ENCODE measurements at regions not wholly inside any gene's neighbourhood (a gene's known extent, or its start where the extent isn't known, plus 50 kb on each side); places are given as distances from the start of the nearest gene placed in this dataset.
"Not testable (repeated sequence)": the region's sequence is repeated elsewhere in the genome, so short reads cannot be mapped to it uniquely, and the experiment has no call there.

- not testable (repeated sequence) for H3K27me3 ChIP-seq (ENCODE audit: control insufficient read depth in 2 of 2, insufficient read depth in 1 of 2, low read length in 1 of 2)
- peak in 5 of 9 donors; percentile 13 to 44 (median 32) for DNase-seq (ENCODE audit: low read depth in 6 of 9, low spot score in 9 of 9)
Measured at GRCh38 chr22:33122439-33122838, 64.3 kb upstream of the SYN3 start.

GRCh38 chr22:33119044-33119443, 60.9 kb upstream of the SYN3 start:
- 97% methylated on average over 2 of the region's 2 CpGs for WGBS

More at GRCh38 chr22:33122439-33122838, 64.3 kb upstream of the SYN3 start:
- H3K36me3 ChIP-seq (ENCODE audit: control insufficient read depth in 2 of 2, insufficient read depth in 2 of 2, low read length in 1 of 2); H3K27ac ChIP-seq (ENCODE audit: low read depth in 1 of 2, low read length in 1 of 2); H3K9me3 ChIP-seq (ENCODE audit: control insufficient read depth in 2 of 2, insufficient read depth in 1 of 2, low read length in 1 of 2); H3K4me3 ChIP-seq (ENCODE audit: low read length in 2 of 2); H3K4me1 ChIP-seq (ENCODE audit: control insufficient read depth in 2 of 2, insufficient read depth in 2 of 2, low read length in 2 of 2): not testable (repeated sequence)
- WGBS = 95% methylated on average over 5 of the region's 5 CpGs

GRCh38 chr22:33117821-33118220, 59.6 kb upstream of the SYN3 start:
- no peaks in the 10 kb centered on the region for H3K27me3 ChIP-seq (ENCODE audit: control insufficient read depth in 2 of 2, insufficient read depth in 1 of 2, low read length in 1 of 2)
- no peak overlapping the region for H3K4me3 ChIP-seq (ENCODE audit: low read length in 2 of 2)
- H3K36me3 ChIP-seq (ENCODE audit: control insufficient read depth in 2 of 2, insufficient read depth in 2 of 2, low read length in 1 of 2) = no peaks in the 10 kb centered on the region
- DNase-seq (ENCODE audit: low read depth in 6 of 9, low spot score in 9 of 9) = no peak
- no peaks in the 10 kb centered on the region for H3K9me3 ChIP-seq (ENCODE audit: control insufficient read depth in 2 of 2, insufficient read depth in 1 of 2, low read length in 1 of 2)
- no peak overlapping the region for H3K27ac ChIP-seq (ENCODE audit: low read depth in 1 of 2, low read length in 1 of 2)
- no peaks in the 10 kb centered on the region for H3K4me1 ChIP-seq (ENCODE audit: control insufficient read depth in 2 of 2, insufficient read depth in 2 of 2, low read length in 2 of 2)

More at GRCh38 chr22:33119044-33119443, 60.9 kb upstream of the SYN3 start:
- no peak for DNase-seq (ENCODE audit: low read depth in 6 of 9, low spot score in 9 of 9)
- Histone ChIP-seq H3K9me3 (ENCODE audit: control insufficient read depth in 2 of 2, insufficient read depth in 1 of 2, low read length in 1 of 2) (no peaks in the 10 kb centered on the region), H3K4me3 (ENCODE audit: low read length in 2 of 2) (no peak overlapping the region), H3K4me1 (ENCODE audit: control insufficient read depth in 2 of 2, insufficient read depth in 2 of 2, low read length in 2 of 2) (no peaks in the 10 kb centered on the region), H3K27ac (ENCODE audit: low read depth in 1 of 2, low read length in 1 of 2) (no peak overlapping the region), H3K27me3 (ENCODE audit: control insufficient read depth in 2 of 2, insufficient read depth in 1 of 2, low read length in 1 of 2) (no peaks in the 10 kb centered on the region), H3K36me3 (ENCODE audit: control insufficient read depth in 2 of 2, insufficient read depth in 2 of 2, low read length in 1 of 2) (no peaks in the 10 kb centered on the region)

GRCh38 chr22:33116841-33117547, 58.8 kb upstream of the SYN3 start:
- Histone ChIP-seq H3K4me1 (ENCODE audit: control insufficient read depth in 2 of 2, insufficient read depth in 2 of 2, low read length in 2 of 2) (peaks cover 6 to 7% of the 10 kb centered on the region in 2 donors), H3K4me3 (ENCODE audit: low read length in 2 of 2) (no peak overlapping the region), H3K36me3 (ENCODE audit: control insufficient read depth in 2 of 2, insufficient read depth in 2 of 2, low read length in 1 of 2) (no peaks in the 10 kb centered on the region), H3K27me3 (ENCODE audit: control insufficient read depth in 2 of 2, insufficient read depth in 1 of 2, low read length in 1 of 2) (no peaks in the 10 kb centered on the region), H3K9me3 (ENCODE audit: control insufficient read depth in 2 of 2, insufficient read depth in 1 of 2, low read length in 1 of 2) (no peaks in the 10 kb centered on the region), H3K27ac (ENCODE audit: low read depth in 1 of 2, low read length in 1 of 2) (no peak overlapping the region)
- no peak for DNase-seq (ENCODE audit: low read depth in 6 of 9, low spot score in 9 of 9)
- 44% methylated on average over 2 of the region's 2 CpGs for WGBS

GRCh38 chr22:33114565-33114964, 56.4 kb upstream of the SYN3 start:
- Histone ChIP-seq H3K27me3 (ENCODE audit: control insufficient read depth in 2 of 2, insufficient read depth in 1 of 2, low read length in 1 of 2) (no peaks in the 10 kb centered on the region), H3K36me3 (ENCODE audit: control insufficient read depth in 2 of 2, insufficient read depth in 2 of 2, low read length in 1 of 2) (no peaks in the 10 kb centered on the region), H3K4me3 (ENCODE audit: low read length in 2 of 2) (no peak overlapping the region), H3K9me3 (ENCODE audit: control insufficient read depth in 2 of 2, insufficient read depth in 1 of 2, low read length in 1 of 2) (no peaks in the 10 kb centered on the region), H3K27ac (ENCODE audit: low read depth in 1 of 2, low read length in 1 of 2) (no peak overlapping the region), H3K4me1 (ENCODE audit: control insufficient read depth in 2 of 2, insufficient read depth in 2 of 2, low read length in 2 of 2) (peaks cover 10 to 13% of the 10 kb centered on the region in 2 donors)
- DNase-seq (ENCODE audit: low read depth in 6 of 9, low spot score in 9 of 9) = no peak

- Histone ChIP-seq H3K36me3 (ENCODE audit: control insufficient read depth in 2 of 2, insufficient read depth in 2 of 2, low read length in 1 of 2) (no peaks in the 10 kb centered on the region), H3K27ac (ENCODE audit: low read depth in 1 of 2, low read length in 1 of 2) (peak overlapping the region in 1 of 2 donors; percentile 4), H3K9me3 (ENCODE audit: control insufficient read depth in 2 of 2, insufficient read depth in 1 of 2, low read length in 1 of 2) (no peaks in the 10 kb centered on the region), H3K4me1 (ENCODE audit: control insufficient read depth in 2 of 2, insufficient read depth in 2 of 2, low read length in 2 of 2) (peaks cover 10 to 13% of the 10 kb centered on the region in 2 donors), H3K4me3 (ENCODE audit: low read length in 2 of 2) (no peak overlapping the region), H3K27me3 (ENCODE audit: control insufficient read depth in 2 of 2, insufficient read depth in 1 of 2, low read length in 1 of 2) (no peaks in the 10 kb centered on the region)
- peak in 1 of 9 donors; percentile 34 for DNase-seq (ENCODE audit: low read depth in 6 of 9, low spot score in 9 of 9)
- 1% methylated on average over 1 of the region's 1 CpG for WGBS
Measured at GRCh38 chr22:33112580-33112979, 54.4 kb upstream of the SYN3 start.

GRCh38 chr22:33111491-33111890, 53.3 kb upstream of the SYN3 start:
- Histone ChIP-seq H3K4me3 (ENCODE audit: low read length in 2 of 2) (no peak overlapping the region), H3K9me3 (ENCODE audit: control insufficient read depth in 2 of 2, insufficient read depth in 1 of 2, low read length in 1 of 2) (no peaks in the 10 kb centered on the region), H3K27me3 (ENCODE audit: control insufficient read depth in 2 of 2, insufficient read depth in 1 of 2, low read length in 1 of 2) (no peaks in the 10 kb centered on the region), H3K4me1 (ENCODE audit: control insufficient read depth in 2 of 2, insufficient read depth in 2 of 2, low read length in 2 of 2) (peaks cover 10 to 13% of the 10 kb centered on the region in 2 donors), H3K27ac (ENCODE audit: low read depth in 1 of 2, low read length in 1 of 2) (no peak overlapping the region), H3K36me3 (ENCODE audit: control insufficient read depth in 2 of 2, insufficient read depth in 2 of 2, low read length in 1 of 2) (no peaks in the 10 kb centered on the region)
- WGBS = 21% methylated on average over 4 of the region's 4 CpGs
- DNase-seq (ENCODE audit: low read depth in 6 of 9, low spot score in 9 of 9) = peak in 4 of 9 donors; percentile 7 to 37 (median 11)

GRCh38 chr22:33110562-33111163, 52.5 kb upstream of the SYN3 start:
- Histone ChIP-seq H3K4me3 (ENCODE audit: low read length in 2 of 2) (no peak overlapping the region), H3K27me3 (ENCODE audit: control insufficient read depth in 2 of 2, insufficient read depth in 1 of 2, low read length in 1 of 2) (no peaks in the 10 kb centered on the region), H3K9me3 (ENCODE audit: control insufficient read depth in 2 of 2, insufficient read depth in 1 of 2, low read length in 1 of 2) (no peaks in the 10 kb centered on the region), H3K4me1 (ENCODE audit: control insufficient read depth in 2 of 2, insufficient read depth in 2 of 2, low read length in 2 of 2) (peaks cover 10 to 13% of the 10 kb centered on the region in 2 donors), H3K27ac (ENCODE audit: low read depth in 1 of 2, low read length in 1 of 2) (no peak overlapping the region), H3K36me3 (ENCODE audit: control insufficient read depth in 2 of 2, insufficient read depth in 2 of 2, low read length in 1 of 2) (no peaks in the 10 kb centered on the region)
- no peak for DNase-seq (ENCODE audit: low read depth in 6 of 9, low spot score in 9 of 9)
- 97% methylated on average over 7 of the region's 7 CpGs for WGBS

- WGBS = 96% methylated on average over 7 of the region's 7 CpGs
Measured at GRCh38 chr22:33109514-33110430, 51.6 kb upstream of the SYN3 start.

More at GRCh38 chr22:33109514-33110430, 51.6 kb upstream of the SYN3 start:
- H3K27me3 ChIP-seq (ENCODE audit: control insufficient read depth in 2 of 2, insufficient read depth in 1 of 2, low read length in 1 of 2) = no peaks in the 10 kb centered on the region
- no peaks in the 10 kb centered on the region for H3K9me3 ChIP-seq (ENCODE audit: control insufficient read depth in 2 of 2, insufficient read depth in 1 of 2, low read length in 1 of 2)
- H3K36me3 ChIP-seq (ENCODE audit: control insufficient read depth in 2 of 2, insufficient read depth in 2 of 2, low read length in 1 of 2) = no peaks in the 10 kb centered on the region
- H3K4me1 ChIP-seq (ENCODE audit: control insufficient read depth in 2 of 2, insufficient read depth in 2 of 2, low read length in 2 of 2) = peaks cover 10 to 13% of the 10 kb centered on the region in 2 donors
- no peak for DNase-seq (ENCODE audit: low read depth in 6 of 9, low spot score in 9 of 9)
- H3K27ac ChIP-seq (ENCODE audit: low read depth in 1 of 2, low read length in 1 of 2) = no peak overlapping the region
- H3K4me3 ChIP-seq (ENCODE audit: low read length in 2 of 2) = no peak overlapping the region
